ENCODE measurements at regions not wholly inside any gene's neighbourhood (a gene's known extent, or its start where the extent isn't known, plus 50 kb on each side); places are given as distances from the start of the nearest gene placed in this dataset.

DNA sequence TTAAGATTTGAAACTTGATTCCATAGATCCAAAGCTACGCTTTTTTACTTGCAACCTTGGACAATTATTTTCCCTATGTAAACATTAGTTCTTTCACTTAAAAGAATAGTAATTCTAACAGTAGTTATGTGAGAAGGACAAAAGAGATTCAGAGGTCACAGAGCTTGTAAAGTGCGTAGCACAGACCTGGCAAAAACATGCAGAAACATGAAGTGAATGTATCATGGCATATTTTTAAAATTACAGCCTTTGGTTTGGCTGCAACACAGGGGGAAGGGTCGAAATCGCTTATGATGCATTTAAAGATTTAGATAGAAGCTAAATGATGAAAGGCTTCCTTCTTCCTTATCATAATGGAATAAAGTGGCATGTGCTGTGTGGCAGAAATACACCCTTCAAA, 1068.8 kb downstream of the ARAP2 start:
- DNase-seq (ENCODE audit: low spot score) = no peak
- intact Hi-C loops (cut with DNase I) = no loop called here

DNA sequence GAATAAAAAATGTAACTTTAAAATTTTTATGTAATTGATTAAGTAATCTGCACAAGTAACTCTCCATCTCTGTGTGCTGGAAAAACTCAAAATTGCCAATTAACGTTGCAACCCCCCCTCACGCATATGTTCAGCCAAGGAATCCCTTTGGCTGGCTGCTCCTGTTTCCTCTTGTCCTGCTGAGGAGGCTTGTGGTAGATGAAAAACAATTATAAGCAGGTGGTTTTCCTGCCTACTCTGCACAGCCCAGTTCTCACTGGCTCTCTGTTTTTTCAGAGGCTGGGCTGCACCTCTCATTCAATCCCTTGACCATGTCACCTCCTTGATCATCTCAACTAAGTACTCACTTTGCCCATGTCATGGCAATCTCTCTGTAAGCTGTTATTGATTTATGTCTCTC, 1068.4 kb downstream of the ARAP2 start:
- intact Hi-C loops (cut with DNase I) = no loop called here
- no peak for DNase-seq (ENCODE audit: low spot score)

DNA sequence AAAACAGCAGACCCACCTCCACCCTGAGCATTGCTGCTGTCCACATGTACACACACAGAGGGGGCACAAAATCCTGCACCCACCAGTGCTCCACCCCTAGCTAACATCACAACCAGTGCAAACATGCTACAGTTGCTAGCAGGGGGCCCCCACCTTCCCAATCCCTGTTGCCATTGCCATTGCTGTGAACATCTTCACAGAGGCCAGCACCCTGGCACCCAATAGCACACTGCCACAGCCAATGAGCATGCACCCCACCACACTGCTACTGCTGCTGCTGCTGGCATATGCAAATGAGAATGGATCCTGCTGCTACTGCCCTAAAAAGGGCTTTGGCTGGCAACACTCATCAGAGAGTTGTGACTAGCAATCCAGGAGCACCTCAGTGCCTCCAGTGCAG, 1061.9 kb downstream of the ARAP2 start:
- intact Hi-C loops (cut with DNase I) = no loop called here
- DNase-seq (ENCODE audit: low spot score) = no peak

DNA sequence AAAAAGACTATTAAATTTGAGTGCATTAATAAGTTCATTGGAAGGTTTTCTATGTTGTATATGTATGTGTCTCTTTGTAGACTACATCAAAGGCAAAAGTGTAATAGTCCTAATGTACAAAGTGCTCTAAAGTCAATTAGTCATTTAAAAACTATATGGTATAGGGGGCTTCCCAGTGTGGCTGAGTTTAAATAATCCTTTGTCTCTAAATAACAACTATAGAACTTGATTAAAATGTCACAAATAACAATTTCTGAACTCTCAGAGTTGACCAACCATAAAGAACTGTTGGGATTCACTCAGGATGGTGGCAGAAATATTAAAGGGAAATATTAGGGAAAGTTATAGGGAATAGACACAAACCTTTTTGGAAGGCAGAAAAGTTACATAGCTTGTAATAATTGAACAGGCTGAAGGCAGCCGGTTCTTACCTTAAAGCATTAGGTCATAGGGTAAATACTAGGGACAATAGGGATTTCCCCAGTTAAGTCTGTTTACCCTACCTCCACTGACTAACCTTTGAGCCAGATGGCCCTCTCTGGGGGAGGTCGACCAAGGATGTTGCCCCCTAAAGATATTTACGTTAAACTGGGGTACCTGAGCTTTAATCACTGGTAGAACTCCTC, 1054.2 kb downstream of the ARAP2 start:
- DNase-seq (ENCODE audit: low spot score) = no peak
- intact Hi-C loops (cut with DNase I) = no loop called here

DNA sequence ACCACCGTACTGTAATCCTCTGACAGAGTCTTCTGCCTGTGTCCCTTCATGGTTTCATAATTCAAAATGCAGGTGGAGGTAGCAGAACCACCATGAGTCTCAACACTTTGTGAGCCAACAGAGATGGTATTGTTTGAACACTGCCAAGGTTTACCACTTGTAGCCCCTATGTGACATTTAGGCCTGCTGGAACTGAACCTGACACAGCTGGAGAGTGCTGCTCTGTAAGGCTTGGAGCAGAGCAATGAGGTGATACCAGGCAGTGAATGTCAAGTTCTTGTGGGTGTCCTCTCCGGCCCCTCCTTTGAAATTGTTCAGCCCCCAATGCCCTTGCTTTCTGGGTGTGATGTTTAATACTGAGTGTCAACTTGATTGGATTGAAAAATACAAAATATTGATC, 1042.9 kb downstream of the ARAP2 start:
- intact Hi-C loops (cut with DNase I) = no loop called here
- no peak for DNase-seq (ENCODE audit: low spot score)

DNA sequence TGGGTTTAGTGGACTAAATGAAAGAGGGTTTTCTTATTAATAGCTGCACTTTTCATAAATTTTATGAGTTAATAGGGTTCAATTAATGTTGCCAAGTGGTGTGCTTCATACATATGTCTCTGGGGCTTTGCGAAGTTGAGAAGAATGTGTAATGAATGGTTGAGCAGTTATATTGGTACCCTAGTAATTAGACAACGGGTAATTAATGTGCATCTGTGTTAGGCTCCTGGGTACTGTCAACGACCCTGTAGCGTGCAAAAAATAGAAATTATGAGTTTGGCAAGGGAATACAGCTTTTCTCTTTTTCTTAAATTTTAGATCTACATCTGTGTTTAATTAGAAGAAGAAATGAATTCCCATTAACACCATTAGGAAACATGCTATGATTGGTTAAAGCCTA, 1027.7 kb downstream of the ARAP2 start:
- DNase-seq (ENCODE audit: low spot score) = no peak
- intact Hi-C loops (cut with DNase I) = no loop called here

DNA sequence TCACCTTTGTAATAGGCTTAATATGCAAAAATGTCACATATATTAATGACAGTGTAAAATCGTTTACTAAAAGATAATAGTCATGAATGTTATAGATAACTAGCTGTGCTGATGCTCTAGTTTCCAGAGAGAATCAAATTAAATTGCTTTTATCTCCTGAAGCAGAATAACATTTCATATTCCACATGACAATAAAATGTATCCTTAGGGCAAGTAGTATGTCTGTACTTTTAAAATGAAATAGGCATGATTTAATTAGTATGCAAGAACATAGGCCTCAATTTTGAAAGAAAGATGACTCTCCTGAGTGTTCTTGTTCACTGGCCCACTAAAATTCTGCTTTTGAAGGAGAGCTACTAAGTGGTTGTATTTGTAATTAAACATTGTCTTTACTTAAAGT, 1027.0 kb downstream of the ARAP2 start:
- intact Hi-C loops (cut with DNase I) = no loop called here
- no peak for DNase-seq (ENCODE audit: low spot score)

DNA sequence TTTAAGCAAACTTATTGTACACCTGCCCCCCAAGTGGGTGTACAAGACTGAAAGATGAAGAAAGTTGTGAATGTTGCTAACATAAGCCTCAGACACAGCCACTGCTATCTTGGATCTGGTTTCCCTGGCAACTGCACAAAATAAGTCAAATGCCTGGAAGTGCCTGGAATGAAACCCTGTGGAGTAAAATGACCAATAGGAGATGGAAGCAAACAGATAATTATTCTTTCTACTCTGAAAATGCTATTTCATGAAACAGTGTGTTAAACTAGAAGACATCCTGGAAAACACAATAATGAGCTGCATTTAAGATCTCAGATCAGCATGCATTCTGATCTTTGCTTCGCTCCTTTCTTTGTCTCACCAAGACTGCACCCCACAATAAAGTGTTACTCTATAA, 1016.0 kb downstream of the ARAP2 start:
- no peak for DNase-seq (ENCODE audit: low spot score)
- intact Hi-C loops (cut with DNase I) = no loop called here

DNA sequence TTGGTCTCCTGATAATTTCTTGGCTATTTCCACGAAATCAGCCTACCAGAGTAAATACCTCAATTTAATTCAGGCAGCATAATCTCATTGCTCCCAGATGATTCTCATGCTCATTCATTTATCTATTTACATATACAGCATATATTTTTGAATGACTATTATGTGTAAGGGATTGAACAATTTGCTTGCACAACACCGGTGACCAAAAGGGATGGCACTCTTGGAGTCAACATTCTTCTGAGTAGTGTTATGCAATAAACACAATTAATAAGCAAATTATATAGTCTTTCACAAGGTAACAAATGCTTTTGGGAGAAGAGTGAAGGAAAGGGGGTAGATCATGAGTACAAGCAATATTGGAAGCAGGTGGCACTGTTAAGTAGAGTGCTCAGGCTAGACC, 1015.3 kb downstream of the ARAP2 start:
- DNase-seq (ENCODE audit: low spot score) = no peak
- intact Hi-C loops (cut with DNase I) = no loop called here

DNA sequence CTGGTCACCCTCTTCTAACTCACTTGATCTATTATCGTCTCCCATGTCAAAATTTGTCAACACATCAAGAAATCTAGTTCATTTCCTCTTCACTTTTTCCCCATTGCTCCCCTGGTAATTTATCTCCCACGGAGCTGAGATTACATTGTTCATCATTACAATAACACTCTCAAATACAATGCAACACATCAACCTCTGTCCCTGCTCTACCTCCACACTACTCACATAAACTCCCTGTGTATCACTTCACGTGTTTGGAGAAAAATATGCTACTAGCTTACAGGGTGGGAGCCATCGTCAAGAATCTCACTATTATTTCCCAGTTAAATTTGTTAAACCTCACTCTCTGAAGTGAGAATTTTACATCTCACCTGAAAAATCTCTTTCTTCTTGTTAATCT, 1006.4 kb downstream of the ARAP2 start:
- DNase-seq (ENCODE audit: low spot score) = no peak

DNA sequence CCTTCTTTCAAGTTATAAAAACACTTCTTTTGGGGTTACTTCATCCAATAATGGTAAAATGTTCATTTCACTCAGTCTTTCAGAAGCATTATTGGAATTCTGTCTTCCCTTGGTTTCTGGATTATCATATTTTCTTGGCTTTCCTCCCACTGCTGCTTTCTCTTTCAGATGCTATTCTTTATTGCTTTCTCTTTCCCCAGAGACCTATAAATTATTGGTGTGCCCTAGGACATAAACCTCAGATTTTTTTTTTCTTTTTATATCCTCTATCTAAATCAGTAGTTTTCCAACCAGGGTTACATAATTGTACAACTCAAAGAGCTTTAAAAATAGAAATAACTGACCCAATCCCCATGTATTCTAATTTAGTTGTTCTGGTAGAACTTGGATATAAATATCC, 1005.5 kb downstream of the ARAP2 start:
- no peak for DNase-seq (ENCODE audit: low spot score)

More for the DNA sequence above, 1006.4 kb downstream of the ARAP2 start:
- intact Hi-C loops (cut with DNase I) = no loop called here

DNA sequence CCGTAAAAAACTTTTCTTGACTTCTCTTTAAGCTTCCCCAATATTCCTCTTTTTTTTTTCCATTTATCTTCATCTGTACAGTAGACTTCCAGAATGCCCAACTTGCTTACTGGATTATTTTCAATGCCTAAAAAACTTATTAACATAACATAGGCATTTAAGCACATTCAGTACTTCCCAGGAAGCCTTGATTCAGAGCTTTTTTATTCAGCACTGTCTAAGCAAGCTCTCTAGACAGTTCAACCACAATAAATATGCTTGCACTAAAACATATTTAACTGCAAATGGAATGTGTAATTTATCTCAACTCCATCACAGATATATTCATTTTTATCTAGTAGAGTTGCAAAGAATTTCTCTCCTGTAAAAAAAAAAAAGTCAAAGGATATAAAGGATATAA, 997.8 kb downstream of the ARAP2 start:
- intact Hi-C loops (cut with DNase I) = no loop called here

More for the DNA sequence above, 1005.5 kb downstream of the ARAP2 start:
- intact Hi-C loops (cut with DNase I) = no loop called here

DNA sequence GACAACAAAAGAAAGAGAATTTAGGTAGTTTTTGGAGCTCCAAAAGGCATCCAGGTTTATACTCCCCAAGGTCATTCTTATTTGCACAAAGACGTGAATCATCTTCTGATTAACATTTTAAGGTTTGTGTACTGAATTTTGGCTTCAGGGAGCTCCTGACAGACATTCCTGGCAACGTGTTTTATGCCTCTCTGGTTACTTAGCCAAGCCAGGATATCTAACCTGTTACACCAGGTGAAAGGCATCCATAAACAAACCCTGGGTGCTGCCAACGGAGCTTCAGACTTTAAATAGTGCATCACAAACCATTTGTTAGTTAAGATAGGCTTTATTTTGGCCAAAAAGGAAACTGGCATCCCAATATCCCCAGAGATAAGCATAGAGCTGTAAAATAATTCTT, 997.3 kb downstream of the ARAP2 start:
- no peak for DNase-seq (ENCODE audit: low spot score)
- intact Hi-C loops (cut with DNase I) = no loop called here

More for the DNA sequence above, 997.8 kb downstream of the ARAP2 start:
- no peak for DNase-seq (ENCODE audit: low spot score)

DNA sequence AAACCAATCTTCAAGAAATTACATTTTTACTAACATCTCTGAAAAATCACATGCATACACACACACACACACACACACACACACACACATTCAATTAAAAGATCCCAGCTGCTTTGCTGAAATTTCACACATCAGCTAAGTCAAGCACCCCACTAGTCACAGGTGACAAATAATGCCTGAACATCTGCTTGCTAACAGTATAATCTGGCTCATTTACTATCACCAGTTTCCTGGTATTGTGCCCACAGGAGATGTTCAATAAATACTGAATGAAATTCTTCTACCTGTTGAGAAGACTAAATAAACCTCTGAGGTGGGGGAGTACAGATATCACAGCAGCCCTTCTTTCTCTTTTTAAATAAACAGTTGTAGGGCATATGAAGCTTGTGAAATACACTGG, 994.0 kb downstream of the ARAP2 start:
- intact Hi-C loops (cut with DNase I) = no loop called here
- DNase-seq (ENCODE audit: low spot score) = no peak

DNA sequence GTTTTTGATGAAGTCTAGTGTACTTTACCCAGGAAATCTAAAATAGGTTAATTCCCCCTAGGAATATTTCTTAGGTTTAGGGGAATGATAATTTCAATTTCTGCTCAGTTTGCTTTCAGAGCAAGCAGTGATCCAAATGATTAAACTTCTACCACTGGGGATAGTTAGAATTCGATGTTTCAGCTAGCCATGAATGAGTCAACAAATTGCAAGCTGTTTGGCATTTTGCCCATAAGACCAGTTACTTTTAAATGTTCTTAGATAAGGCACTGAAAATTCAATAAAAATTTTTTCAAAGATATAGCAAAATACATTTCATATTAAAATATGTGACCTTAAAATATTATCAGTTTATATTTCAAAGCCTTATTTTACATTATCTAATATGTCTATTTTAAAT, 993.6 kb downstream of the ARAP2 start:
- intact Hi-C loops (cut with DNase I) = no loop called here

DNA sequence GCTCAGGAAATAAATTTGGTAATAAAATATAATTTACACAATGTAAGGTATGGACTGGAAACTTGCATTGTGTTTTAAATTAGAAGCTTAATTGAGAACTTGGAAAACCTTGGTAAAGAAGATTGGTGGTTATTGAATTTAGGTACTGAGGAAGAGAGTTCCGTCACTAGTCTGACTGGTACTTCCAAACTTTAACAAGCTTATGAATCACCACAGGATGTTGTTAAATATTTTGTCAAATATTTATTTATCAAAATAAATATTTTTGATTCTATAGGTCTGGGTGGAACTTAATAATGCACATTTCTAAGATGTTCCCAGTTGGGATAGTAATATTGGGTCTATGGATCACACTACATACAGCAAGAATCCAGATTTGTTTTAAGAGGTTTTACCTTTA, 992.2 kb downstream of the ARAP2 start:
- intact Hi-C loops (cut with DNase I) = no loop called here
- DNase-seq (ENCODE audit: low spot score) = no peak

More for the DNA sequence above, 993.6 kb downstream of the ARAP2 start:
- DNase-seq (ENCODE audit: low spot score) = no peak

DNA sequence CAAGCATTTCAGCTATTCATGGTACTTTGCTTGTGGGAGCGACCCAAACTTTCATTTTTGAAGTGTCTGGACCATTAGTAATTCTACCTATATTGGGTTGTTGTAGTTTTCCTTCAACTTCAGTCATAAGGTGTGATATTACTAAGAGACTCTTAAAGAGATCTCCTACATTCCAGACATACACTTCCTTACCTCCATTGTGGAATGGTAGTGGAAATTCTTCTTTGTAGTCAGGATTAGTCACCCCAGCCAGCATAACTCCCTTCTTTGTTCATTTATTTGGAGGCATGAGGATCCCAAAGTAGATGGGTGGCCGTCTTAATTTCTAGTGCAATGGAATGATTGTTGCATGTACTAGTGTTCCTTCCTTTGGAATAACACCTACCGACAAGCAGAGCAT, 991.4 kb downstream of the ARAP2 start:
- intact Hi-C loops (cut with DNase I) = no loop called here
- DNase-seq (ENCODE audit: low spot score) = no peak

DNA sequence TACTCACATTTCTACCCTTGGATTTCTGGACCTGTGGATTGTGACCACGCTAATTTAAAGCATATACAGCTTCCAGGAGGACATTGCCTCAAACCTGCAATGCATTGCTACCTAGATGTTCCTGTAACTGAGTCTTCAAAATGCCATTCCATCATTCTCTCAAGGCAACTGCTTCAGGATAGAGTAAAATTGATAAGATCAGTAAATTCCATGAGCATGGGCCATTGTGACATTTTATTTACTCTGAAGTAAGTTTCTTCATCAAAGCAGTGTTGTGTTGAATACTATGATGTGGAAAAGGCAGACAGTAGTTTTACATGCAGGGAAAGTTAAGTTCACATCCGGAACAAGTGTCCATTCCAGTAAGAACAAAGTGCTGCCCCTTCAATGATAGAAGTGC, 991.0 kb downstream of the ARAP2 start:
- intact Hi-C loops (cut with DNase I) = no loop called here
- DNase-seq (ENCODE audit: low spot score) = no peak

DNA sequence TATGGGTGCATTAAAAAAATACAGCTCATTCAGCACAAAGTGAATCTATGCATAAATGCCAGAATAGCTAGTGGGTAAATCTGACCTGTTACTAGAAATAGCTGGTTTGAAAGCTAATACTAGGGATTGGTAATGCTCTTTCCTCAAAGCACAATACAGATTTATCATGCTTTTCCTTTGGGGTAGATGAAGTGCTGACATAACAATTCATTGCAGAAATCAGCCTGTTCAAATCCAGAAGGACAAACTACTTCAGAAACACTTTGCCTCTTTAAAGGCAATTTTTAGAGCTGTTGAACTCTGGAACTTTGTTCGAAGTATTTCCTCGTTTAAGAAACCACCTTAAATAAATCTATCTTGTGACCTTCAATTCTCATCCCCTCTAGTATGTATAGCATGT, 957.9 kb downstream of the ARAP2 start:
- DNase-seq (ENCODE audit: low spot score) = no peak
- intact Hi-C loops (cut with DNase I) = no loop called here

DNA sequence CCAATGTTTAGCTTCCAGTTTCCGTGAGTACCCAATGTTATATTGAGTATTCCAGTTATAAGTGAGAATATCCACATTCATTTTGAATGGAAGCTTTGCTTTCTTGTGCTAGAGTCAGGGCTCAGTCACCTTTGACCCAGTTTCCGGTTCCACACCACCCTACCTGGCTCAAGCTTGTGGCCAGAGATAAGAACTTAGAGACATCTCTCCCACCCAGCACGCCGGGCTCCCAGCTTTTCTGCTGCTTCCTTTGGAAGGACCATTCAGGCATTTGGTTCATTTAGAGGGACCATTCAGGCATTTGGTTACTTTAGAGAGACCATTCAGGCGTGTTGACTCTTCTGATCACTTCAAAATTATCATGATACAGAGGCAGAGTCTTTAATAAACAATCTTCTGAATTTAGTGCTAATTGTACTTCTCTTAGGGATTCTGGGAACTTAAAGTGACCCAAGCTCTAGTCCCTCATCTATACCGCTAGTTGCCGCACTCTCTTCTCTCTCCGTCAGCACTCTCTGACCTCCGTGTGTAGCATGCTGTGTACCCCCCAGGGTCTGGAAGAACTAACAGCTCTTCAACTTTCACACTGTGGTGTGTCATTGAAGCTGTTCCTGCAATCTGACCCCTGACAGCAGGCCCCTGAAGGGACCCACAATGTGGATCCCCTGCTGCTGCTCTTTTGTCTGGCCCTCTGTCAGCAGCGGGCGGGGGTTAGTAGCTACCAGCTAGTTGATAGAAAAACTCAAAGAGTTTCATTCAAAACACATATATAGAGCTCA, 943.1 kb downstream of the ARAP2 start:
- intact Hi-C loops (cut with DNase I) = no loop called here
- DNase-seq (ENCODE audit: low spot score) = no peak

DNA sequence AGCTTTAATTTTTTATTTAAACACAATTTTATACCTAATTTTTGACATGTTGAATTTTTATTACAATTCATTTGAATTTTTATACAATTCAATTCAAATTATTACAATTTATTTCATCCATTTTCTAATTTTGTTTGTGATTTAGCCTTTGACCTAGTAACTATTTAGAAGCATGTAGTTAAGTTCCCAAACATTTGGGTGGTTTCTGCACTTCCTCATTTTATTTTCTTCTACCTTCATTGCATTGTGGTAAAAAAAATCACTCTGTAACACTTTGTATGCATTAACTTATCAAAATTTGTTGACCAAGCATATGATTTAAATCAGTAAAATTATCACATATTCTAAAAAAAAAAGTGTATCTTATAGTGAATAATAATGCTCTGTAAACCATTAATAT, 928.9 kb downstream of the ARAP2 start:
- no peak for DNase-seq (ENCODE audit: low spot score)
- intact Hi-C loops (cut with DNase I) = no loop called here
